ENCODE measurements at regions not wholly inside any gene's neighbourhood (a gene's known extent, or its start where the extent isn't known, plus 50 kb on each side); places are given as distances from the start of the nearest gene placed in this dataset.

GRCh38 chr1:101331794-101332193 lies 95.0 kb downstream of the S1PR1 start:
- TF ChIP-seq EZH2 (IDR thresholded peaks at IDR 0.05; ENCODE audit: borderline replicate concordance, low read length) (no peak), CTCF (IDR thresholded peaks at IDR 0.05; ENCODE audit: low read length) (no peak)
